ENCODE measurements at regions not wholly inside any gene's neighbourhood (a gene's known extent, or its start where the extent isn't known, plus 50 kb on each side); places are given as distances from the start of the nearest gene placed in this dataset.
"Not testable (repeated sequence)": the region's sequence is repeated elsewhere in the genome, so short reads cannot be mapped to it uniquely, and the experiment has no call there.

- DNase-seq: no peak
Observed at GRCh38 chr11:70551351-70552166, 153.2 kb downstream of the CTTN start.

DNA sequence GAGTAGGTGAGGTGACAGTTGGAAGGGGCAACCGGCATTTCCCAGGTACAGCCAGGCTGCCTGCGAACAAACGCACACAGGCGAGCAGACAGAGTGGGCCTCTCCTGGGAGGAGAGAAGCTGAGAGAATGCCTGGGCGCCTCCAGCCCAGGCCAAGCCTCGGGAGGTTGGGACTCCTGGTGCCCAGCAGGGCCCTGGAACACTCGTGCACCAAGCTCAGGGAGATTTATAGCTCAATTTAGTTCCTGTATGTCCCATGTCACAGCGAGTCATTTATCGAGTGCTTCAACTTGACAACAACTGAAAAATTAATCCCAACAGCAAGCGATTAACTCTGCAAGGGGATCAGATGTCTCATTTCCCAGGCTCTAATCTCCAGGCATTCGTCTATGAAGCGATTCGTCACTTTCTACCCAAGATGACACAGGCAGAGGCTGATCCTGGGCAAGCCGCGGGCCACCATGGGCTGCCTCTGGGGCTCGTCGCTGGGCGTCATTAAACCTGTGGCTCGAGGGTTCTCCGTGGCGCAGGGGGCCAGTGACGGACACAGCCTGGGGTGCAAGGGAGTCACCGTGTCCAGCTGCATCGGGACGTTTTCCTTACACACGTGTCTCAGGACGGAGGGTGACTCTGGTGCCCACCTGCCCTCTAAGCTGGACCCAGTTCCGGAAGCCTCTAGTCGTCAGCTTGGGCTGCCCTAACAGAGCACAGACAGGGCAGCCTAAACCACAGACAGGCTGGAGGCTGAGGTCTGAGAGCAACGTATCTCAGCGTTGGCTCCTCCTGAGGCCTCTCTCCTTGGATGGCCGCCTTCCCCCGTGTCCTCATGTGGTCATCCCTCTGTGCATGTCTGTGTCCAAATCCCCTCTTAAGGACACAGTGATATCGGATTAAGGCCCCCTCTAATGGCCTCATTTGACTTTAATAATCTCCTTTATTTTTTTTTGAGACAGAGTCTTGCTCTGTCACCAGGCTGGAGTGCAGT lies 154.1 kb downstream of the CTTN start:
- no peak for DNase-seq

- DNase-seq: no peak
Observed at GRCh38 chr11:70555078-70555477, 156.7 kb downstream of the CTTN start.

DNA sequence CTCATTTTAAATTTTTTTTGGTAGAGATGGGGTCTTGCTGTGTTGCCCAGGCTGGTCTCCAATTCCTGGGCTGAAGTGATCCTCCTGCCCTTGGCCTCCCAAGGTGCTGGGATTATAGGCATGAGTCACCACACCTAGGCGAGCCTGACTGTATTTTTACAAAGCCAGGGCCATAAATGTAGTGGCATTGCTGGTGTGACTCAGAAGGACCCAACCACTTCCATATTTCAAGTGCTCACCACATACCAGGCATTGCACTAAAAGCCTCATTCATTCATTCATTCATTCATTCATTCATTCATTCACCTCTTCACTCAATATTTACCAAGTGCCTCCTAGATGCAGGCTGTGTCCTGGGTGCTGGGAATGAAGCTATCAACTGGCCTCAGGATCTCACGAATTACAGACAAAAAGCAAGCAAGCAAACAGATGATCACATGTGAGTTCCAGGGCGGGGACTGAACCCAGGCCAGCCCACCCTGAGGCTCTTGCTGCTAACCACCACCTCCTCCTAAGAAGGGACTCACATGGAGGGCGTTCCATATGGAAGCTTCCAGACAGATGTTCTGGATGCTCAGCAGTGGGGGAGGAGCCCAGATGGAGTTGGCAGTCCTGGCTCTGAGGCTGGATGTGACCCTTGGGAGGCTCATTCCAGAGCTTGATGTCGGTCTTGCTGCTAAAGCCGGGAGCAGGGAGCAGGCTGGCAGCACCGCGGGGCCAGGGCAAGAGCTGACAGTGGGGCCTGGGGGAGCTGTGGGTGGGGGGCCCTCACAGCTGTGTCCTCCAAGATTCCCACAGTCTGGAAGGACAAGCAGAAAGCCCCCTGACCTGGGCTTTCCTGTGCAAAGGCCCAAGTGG lies 158.8 kb downstream of the CTTN start:
- no peak for DNase-seq

DNA sequence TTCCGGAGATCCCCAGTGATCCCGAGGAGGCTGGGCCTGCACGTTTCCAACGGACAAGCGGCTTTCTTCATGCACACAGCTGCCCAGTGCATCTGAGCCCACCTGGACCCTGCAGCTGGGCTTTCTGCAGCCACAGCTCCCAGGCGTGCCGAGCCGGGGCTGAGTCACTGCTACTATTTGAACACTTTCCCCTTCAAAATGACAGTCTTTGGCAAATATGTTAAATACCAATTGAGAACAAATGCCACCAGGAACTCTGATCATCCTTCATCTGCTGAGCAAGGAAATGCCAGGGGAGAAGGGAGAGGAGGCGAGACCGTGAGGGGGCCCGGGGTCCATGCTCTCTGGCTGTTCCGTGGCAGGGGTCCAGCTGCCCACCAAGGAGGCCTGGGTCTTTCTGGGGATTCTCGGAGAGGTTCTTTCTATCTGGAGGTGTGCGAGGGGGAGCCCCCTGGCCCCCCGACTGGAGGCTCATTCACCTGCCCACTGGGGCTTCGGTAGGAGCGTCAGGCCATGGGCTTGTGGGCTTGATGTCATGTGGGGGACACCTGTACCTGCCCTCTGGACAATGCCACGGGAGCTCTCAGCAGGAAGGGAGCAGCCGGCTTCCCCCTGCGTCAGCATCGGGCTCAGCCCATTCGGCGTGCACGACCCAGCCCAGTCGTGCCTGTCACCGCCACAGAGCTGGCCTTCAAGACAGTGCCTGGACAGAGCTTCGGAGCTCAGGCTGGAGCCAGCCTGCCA lies 159.6 kb downstream of the CTTN start:
- DNase-seq: no peak

DNA sequence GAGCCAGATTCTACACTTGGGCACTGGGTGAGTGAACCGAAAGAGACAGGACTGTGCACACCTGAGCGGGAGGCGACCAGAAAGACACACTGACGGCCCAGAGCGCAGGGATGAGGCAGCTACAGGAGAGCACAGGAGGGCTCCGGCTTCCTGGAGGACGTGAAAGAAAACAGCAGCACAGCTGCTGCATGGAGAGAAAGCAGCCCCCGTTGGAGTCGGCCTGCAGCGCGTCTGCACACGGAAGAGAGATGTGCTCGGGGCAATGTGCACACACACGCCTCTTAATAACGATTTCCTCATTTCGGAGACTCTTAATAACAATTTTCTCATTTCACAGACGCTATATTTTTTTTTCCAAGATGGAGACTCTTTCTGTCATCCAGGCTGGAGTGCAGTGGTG lies 160.4 kb downstream of the CTTN start:
- no peak for DNase-seq

GRCh38 chr11:70559516-70559915 lies 161.2 kb downstream of the CTTN start:
- no peak for DNase-seq

DNA sequence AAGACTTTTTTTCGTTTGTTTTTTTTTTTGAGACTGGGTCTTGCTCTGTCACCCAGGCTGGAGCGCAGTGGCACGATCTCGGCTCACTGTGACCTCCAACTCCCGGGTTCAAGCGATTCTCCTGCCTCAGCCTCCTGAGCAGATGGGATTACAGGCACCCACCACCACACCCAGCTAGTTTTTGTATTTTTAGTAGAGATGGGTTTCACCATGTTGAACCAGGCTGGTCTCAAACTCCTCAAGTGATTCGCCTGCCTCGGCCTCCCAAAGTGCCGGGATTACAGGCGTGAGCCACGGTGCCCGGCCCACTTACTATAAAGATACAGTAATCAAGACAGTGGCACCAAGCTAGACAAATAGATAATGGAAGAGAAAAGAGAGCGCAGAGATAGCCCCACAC lies 162.3 kb downstream of the CTTN start:
- DNase-seq: not testable (repeated sequence)

DNA sequence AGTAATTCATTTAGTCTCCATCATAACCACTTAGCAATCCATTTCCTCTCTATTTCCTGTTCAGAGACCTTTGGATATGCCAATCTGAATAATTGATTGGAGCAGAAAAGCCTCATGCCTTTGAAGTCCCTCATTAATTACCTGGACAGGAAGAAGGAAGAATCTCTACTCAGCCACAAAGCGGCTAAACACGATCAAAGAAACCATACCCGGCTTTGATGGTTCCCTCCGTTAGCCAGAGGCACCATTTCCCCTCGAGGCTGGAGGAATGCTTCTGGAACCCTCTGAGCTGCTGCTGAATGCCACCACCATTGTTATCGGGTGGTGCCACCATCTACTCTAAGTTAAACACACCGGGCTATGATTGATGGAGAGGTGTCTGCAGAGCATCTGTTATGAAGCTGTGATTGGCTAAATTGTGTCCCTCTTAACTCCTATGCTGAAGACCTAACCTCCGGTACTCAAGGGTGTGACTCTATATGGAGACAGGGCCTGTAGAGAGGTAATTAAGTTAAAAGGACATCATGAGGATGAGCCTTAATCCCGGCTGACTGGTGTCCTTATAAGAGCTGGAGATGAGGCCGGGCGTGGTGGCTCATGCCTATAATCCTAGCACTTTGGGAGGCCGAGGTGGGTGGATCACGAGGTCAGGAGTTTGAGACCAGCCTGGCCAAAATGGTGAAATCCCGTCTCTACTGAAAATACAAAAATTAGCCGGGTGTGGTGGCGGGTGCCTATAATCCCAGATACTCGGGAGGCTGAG lies 168.6 kb downstream of the CTTN start:
- DNase-seq: no peak

- DNase-seq: no peak
Observed at GRCh38 chr11:70567680-70568034, 169.3 kb downstream of the CTTN start.

- no peak for DNase-seq
Observed at GRCh38 chr11:70568035-70568813, 169.9 kb downstream of the CTTN start.

- DNase-seq: no peak
Observed at GRCh38 chr11:70568814-70569617, 170.7 kb downstream of the CTTN start.

DNA sequence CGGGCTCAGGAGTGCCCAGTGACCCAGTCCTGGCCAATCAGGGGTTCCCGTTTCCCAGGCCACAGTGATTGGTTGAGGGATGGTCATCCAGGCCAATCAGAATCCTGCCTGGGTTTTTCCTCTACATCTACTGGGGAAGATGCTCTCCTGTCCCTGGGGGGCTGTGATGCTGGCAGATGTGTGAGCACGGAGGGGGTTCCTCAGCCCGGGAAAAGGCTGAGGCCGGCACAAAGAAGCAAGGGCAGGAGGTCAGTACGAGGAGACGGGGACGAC lies 171.2 kb downstream of the CTTN start:
- DNase-seq: no peak

DNA sequence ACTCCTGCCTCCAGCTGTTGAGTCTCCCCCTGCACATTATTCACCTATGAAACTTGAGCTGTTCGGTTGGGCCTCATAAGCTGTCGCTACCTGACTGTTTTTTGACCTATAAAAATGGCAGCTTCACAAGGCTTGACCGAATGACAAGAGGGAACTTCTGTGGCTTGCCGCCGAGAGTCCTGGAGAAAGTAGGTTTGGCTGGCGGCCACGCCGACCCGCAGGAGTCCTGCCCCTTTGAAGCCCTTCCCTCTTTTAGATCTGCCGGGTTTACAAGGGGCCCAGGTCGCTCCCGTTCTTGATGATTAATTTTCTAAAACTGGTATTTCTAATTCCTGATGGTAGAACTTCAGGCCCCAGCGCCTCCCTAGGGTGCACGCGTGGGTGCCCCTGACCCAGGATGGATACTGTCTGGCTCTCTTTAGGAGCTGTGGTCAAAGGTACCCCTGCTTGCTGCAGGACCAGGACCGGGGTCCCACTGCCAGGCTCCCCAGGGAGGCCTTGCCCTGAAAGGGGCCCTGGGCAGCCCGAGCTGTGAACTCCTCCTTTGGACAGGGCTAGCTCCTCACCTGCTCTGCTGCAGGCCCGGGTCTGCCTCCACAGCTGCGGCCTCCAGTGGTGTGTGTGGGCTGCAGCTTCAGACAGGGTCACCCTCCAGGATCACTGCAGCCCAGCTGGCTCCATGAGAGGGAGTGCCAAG lies 171.8 kb downstream of the CTTN start:
- DNase-seq: no peak

DNA sequence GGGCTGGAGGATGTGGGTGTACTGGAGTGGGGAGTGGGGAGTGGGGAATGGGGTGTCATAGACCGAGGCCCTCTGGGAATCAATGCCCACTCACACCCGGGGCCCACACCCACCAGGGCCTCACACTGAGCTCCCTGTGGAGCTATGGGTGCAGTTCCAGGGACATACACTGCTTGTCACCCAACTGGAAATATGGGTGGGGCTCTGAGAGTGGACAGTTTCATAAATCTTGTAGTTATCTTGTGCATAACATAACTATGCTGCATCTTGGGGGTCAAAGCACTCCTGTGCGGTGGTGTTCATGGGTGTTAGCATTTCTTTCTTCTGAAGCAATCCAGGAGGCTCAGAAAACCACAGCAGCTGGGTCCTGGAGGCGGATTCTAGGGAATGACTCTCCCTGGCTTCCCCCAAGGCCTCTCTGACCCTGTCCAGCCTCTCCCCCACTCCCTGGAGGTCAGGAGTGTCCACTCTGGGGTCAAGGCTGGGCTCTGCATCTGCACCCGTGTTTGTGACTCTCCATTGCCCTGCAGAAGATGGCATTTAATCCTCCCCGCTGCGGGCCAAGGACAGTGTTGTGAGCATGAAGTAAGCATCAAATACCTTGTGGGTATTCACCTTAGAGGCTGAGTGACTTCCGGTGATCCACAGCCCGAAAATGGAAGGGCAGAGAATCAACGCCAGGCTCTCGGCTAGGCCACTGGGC lies 172.5 kb downstream of the CTTN start:
- no peak for DNase-seq

DNA sequence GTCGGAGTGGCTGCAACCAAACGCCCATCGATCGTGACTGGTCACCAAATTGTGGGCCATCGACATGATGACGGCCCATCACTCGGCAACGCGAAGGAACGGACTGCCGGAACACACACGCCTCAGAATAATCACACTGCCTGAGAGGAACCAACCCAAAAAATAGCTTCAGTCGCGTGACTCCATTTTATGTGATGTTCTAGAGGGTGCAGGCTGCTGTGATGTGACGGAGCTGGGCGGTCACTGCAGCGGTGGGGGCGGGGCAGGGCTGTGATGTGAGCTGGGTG lies 174.6 kb downstream of the CTTN start:
- no peak for DNase-seq

DNA sequence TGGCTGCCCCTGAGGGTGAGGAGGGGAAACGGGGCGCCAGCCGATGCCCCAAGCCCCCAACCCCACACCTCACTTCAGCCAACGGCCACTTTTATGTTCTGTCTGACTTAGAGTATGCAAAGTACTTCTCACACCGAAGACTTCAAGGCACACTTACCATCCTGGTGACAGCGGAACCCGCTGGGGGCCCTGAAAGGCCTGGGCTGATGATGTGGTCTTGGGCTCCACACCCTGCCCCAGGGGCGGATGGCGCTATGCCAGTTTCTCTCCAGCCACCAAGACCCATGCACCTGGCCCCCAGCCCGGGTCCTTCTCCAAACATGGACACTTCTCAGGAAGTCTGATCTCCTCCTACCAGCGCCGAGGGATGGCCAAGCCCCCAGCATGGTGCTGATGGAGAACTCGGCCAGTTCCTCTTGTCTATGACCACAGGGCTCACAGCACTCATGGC lies 175.4 kb downstream of the CTTN start:
- no peak for DNase-seq

DNA sequence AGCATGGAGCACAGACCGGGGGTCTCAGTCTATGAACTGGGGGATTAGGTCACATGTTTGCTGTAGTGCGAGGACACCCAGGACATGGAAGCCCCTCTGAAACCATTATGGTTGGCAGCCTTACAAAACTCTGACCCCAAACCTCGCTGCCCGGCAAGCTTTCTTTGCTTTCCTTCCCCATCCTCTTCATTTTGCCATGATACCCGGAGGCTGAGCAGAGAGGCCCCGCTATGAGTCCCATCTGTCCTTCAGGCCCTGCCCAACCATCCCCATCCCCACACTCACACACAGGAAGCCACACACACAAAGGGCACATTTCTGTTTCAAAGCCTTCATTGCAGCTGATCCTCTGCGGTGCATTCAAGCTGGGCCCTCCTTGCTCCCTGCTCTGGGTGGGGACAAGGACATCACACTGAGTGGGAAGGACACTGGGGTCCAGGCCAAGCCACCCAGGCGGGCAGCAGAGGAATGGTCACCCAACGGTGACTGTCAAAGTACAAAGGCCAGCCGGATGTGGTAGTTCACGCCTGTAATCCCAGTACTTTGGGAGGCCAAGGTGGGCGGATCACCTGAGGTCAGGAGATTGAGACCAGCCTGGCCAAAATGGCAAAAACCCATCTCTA lies 176.5 kb downstream of the CTTN start:
- no peak for DNase-seq

Data from activated gamma-delta T cell (primary cell).